ENCODE measurements at regions not wholly inside any gene's neighbourhood (a gene's known extent, or its start where the extent isn't known, plus 50 kb on each side); places are given as distances from the start of the nearest gene placed in this dataset.

DNA sequence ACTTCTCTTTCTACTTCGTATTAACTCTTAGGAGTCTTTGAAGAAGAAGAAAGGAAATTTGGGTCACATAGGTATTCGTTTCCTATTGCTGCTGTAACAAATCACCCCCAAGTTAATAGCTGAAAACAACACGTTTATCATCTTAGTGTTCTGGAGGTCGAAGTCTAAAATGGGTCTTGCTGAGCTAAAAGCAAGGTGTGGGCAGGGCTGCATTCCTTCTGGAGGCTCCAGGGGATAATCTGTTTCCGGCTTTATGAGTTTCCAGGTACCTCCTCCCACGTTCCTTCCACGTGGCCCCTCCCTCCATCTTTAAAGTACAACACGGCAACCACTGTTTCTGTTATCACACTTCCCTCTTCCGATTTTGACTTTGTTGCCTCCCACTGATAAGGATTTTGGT is 233.5 kb upstream of the RBBP8 start:
- CTCF ChIA-PET, result no interaction called here

DNA sequence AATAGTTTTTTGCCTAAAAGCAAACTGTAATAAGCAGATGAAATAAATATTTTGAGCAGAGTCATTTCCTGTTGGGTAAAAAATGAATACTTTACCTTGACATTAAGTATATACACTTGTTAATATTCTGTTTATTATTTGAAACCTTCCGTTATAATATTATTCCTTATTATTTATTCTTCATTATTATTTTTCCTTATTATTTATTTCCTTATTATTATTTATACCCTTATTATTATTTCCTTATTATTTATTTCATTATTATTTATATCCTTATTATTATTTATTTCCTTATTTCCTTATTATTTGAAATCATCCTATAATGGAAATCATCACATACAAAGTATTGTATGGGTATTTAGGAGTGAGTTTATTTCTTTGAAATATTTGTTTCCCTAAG is 232.2 kb upstream of the RBBP8 start:
- TF ChIP-seq, protein P1, sequence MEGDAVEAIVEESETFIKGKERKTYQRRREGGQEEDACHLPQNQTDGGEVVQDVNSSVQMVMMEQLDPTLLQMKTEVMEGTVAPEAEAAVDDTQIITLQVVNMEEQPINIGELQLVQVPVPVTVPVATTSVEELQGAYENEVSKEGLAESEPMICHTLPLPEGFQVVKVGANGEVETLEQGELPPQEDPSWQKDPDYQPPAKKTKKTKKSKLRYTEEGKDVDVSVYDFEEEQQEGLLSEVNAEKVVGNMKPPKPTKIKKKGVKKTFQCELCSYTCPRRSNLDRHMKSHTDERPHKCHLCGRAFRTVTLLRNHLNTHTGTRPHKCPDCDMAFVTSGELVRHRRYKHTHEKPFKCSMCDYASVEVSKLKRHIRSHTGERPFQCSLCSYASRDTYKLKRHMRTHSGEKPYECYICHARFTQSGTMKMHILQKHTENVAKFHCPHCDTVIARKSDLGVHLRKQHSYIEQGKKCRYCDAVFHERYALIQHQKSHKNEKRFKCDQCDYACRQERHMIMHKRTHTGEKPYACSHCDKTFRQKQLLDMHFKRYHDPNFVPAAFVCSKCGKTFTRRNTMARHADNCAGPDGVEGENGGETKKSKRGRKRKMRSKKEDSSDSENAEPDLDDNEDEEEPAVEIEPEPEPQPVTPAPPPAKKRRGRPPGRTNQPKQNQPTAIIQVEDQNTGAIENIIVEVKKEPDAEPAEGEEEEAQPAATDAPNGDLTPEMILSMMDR (IDR thresholded peaks at IDR 0.05; ENCODE audit: low read depth, low read length), result no peak
- Histone ChIP-seq H3K27me3 (ENCODE audit: control insufficient read depth, insufficient read depth, low read length) (no peaks in the 10 kb centered on the region), H3K4me3 (ENCODE audit: low read depth, low read length) (no peak overlapping the region), H3K27ac (ENCODE audit: low read depth, low read length) (no peak overlapping the region), H3K9me3 (ENCODE audit: control insufficient read depth, insufficient read depth, low read length) (no peaks in the 10 kb centered on the region)
- ChIA-PET CTCF (no interaction called here), POLR2A (no interaction called here)
- no peak for DNase-seq (ENCODE audit: low read depth, low spot score)

More for the DNA sequence above, 233.5 kb upstream of the RBBP8 start:
- H3K27ac ChIP-seq (ENCODE audit: low read depth, low read length), result no peak overlapping the region
- POLR2A ChIA-PET, result no interaction called here
- TF ChIP-seq, protein P1 (IDR thresholded peaks at IDR 0.05; ENCODE audit: low read depth, low read length), result no peak
- no peaks in the 10 kb centered on the region for H3K27me3 ChIP-seq (ENCODE audit: control insufficient read depth, insufficient read depth, low read length)
- no peaks in the 10 kb centered on the region for H3K9me3 ChIP-seq (ENCODE audit: control insufficient read depth, insufficient read depth, low read length)
- H3K4me3 ChIP-seq (ENCODE audit: low read depth, low read length), result no peak overlapping the region
- no peak for DNase-seq (ENCODE audit: low read depth, low spot score)

DNA sequence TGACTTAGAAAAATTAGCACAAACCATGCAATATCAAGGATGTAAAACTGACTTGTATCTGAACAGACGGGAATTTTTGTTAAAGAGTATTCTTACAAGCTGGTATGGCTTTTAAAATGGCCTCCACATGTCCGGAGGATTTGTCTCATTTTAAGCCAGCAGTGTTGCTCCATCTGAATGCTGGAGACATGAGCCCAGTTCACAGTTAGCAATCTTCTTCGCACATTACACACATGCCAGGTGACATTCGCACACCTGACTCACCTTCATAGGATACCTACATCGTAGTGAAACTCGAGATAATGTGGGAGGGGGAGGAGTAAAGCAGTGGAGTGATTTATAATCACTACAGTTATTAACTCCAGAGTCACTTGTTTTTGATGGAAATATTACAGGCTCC is 231.8 kb upstream of the RBBP8 start:
- no peak overlapping the region for H3K4me3 ChIP-seq (ENCODE audit: low read depth, low read length)
- CTCF ChIA-PET, result no interaction called here
- POLR2A ChIA-PET, result no interaction called here
- no peaks in the 10 kb centered on the region for H3K9me3 ChIP-seq (ENCODE audit: control insufficient read depth, insufficient read depth, low read length)
- no peak for DNase-seq (ENCODE audit: low read depth, low spot score)
- no peak overlapping the region for H3K27ac ChIP-seq (ENCODE audit: low read depth, low read length)
- TF ChIP-seq, protein P1 (IDR thresholded peaks at IDR 0.05; ENCODE audit: low read depth, low read length), result no peak
- H3K27me3 ChIP-seq (ENCODE audit: control insufficient read depth, insufficient read depth, low read length), result no peaks in the 10 kb centered on the region

DNA sequence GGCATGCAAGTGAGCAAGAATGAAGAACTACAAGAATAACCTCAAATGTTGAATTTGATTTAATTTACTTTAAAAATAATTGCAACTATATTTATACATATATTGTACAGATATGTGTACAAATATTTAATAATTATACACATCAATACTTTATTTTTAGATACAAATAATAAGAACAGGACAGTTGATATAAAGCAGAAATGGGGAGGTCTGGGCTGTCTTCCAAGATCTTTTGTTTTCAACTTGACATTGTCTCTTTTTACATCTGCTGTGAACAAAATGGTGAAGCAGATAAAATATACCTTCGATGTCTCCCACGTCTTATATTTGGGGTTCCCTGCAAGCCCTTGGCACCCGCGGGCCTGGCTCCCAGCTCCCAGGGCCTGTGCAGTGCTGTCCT is 231.3 kb upstream of the RBBP8 start:
- ChIA-PET CTCF (no interaction called here), POLR2A (no interaction called here)
- no peak for DNase-seq (ENCODE audit: low read depth, low spot score)
- Histone ChIP-seq H3K27me3 (ENCODE audit: control insufficient read depth, insufficient read depth, low read length) (no peaks in the 10 kb centered on the region), H3K4me3 (ENCODE audit: low read depth, low read length) (no peak overlapping the region), H3K9me3 (ENCODE audit: control insufficient read depth, insufficient read depth, low read length) (no peaks in the 10 kb centered on the region), H3K27ac (ENCODE audit: low read depth, low read length) (no peak overlapping the region)
- TF ChIP-seq, protein P1 (IDR thresholded peaks at IDR 0.05; ENCODE audit: low read depth, low read length), result no peak

DNA sequence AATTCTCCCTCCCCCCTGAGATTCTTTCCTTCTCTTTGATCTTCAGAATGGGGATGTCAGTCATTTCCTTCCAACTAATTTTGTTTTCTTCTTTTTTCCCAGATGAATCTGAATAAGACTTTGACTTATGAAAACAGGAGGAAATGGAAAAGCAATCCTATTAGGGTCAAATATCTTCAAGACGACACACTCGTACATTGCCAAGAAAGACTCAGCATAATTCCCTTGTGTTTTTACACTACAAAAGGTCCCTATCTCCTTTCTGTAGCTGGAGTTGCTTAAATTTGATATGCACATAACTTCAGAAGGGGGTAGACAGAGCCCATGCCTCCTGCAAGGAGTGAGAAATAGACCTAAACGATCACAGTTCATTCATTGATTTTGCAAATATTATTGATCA is 230.3 kb upstream of the RBBP8 start:
- CTCF ChIA-PET, result no interaction called here
- TF ChIP-seq, protein P1 (IDR thresholded peaks at IDR 0.05; ENCODE audit: low read depth, low read length), result no peak
- DNase-seq (ENCODE audit: low read depth, low spot score), result no peak
- H3K4me3 ChIP-seq (ENCODE audit: low read depth, low read length), result no peak overlapping the region
- no peaks in the 10 kb centered on the region for H3K27me3 ChIP-seq (ENCODE audit: control insufficient read depth, insufficient read depth, low read length)
- POLR2A ChIA-PET, result no interaction called here
- no peak overlapping the region for H3K27ac ChIP-seq (ENCODE audit: low read depth, low read length)
- no peaks in the 10 kb centered on the region for H3K9me3 ChIP-seq (ENCODE audit: control insufficient read depth, insufficient read depth, low read length)

Data from AG04450 (cell line).